GM12891 (cell line): ENCODE measurements at regions not wholly inside any gene's neighbourhood (a gene's known extent, or its start where the extent isn't known, plus 50 kb on each side); places are given as distances from the start of the nearest gene placed in this dataset.

ENCODE experiments used
- POLR2AphosphoS5 ChIP-seq: IDR thresholded peaks from 2 replicates; pipeline ENCODE4 v1.6.1; 2011; ENCODE audit warnings: low read depth, low read length, control low read depth
- TAF1 ChIP-seq: IDR thresholded peaks from 2 replicates; pipeline ENCODE4 v1.6.1; 2011; ENCODE audit warnings: low read depth, low read length, control low read depth

- no peak for TF ChIP-seq POLR2AphosphoS5
- no peak for TF ChIP-seq TAF1
Observed at GRCh38 chr16:35741546-35741945, 2282.1 kb downstream of the TP53TG3F start.
